ENCODE measurements at regions not wholly inside any gene's neighbourhood (a gene's known extent, or its start where the extent isn't known, plus 50 kb on each side); places are given as distances from the start of the nearest gene placed in this dataset.

GRCh38 chr7:85324145-85324799, 137.4 kb upstream of the SEMA3D start:
- H3K4me1 Mint-ChIP-seq (ENCODE audit: low read depth, unreplicated experiment) = peaks cover 6% of the 10 kb centered on the region
- no peaks in the 10 kb centered on the region for H3K4me1 ChIP-seq
- BruUV-seq (replicated peaks) = no TSS peak
- no peak for DNase-seq
- no peaks in the 10 kb centered on the region for H3K9me3 Mint-ChIP-seq (ENCODE audit: unreplicated experiment)
- no peak for TF ChIP-seq CTCF (IDR thresholded peaks at IDR 0.05; ENCODE audit: insufficient read depth in 1 of 2, low read depth in 1 of 2, low read length in 1 of 2, severe bottlenecking in 1 of 2, unreplicated experiment in 1 of 2)
- no peaks in the 10 kb centered on the region for H3K27me3 Mint-ChIP-seq (ENCODE audit: insufficient read depth, unreplicated experiment)
- no peaks in the 10 kb centered on the region; the same call in 1 of the 2 replicates for H3K9me3 ChIP-seq
- H3K4me3 ChIP-seq (ENCODE audit: low read depth, low read length) = no peak overlapping the region
- no peaks in the 10 kb centered on the region for H3K36me3 Mint-ChIP-seq (ENCODE audit: insufficient read depth, unreplicated experiment)
- H3K27me3 ChIP-seq (replicated peaks; ENCODE audit: control insufficient read depth, insufficient read depth, low read length) = no peaks in the 10 kb centered on the region
- intact Hi-C loops (cut with micrococcal nuclease; ENCODE audit: unreplicated experiment) = loop anchor here (10.0 kb wide), 1 partner anchor 279 kb away; no protein-coding TSS in a partner anchor
- H3K4me3 Mint-ChIP-seq (ENCODE audit: unreplicated experiment) = no peak overlapping the region
- no peaks in the 10 kb centered on the region for H3K36me3 ChIP-seq (ENCODE audit: control insufficient read depth, insufficient read depth, low read length)
- CTCF ChIA-PET = no interaction called here
- no peak overlapping the region for H3K27ac Mint-ChIP-seq (ENCODE audit: unreplicated experiment)
- POLR2A ChIA-PET = no interaction called here

- H3K4me1 Mint-ChIP-seq (ENCODE audit: low read depth, unreplicated experiment) = peaks cover 6% of the 10 kb centered on the region
- no peaks in the 10 kb centered on the region for H3K36me3 Mint-ChIP-seq (ENCODE audit: insufficient read depth, unreplicated experiment)
- Histone ChIP-seq H3K9me3 (no peaks in the 10 kb centered on the region), H3K27me3 (replicated peaks; ENCODE audit: control insufficient read depth, insufficient read depth, low read length) (no peaks in the 10 kb centered on the region), H3K4me1 (no peaks in the 10 kb centered on the region), H3K36me3 (ENCODE audit: control insufficient read depth, insufficient read depth, low read length) (no peaks in the 10 kb centered on the region), H3K4me3 (ENCODE audit: low read depth, low read length) (no peak overlapping the region)
- intact Hi-C loops (cut with micrococcal nuclease; ENCODE audit: unreplicated experiment) = loop anchor here (10.0 kb wide), 1 partner anchor 277 kb away; no protein-coding TSS in a partner anchor
- no TSS peak for BruUV-seq (replicated peaks)
- no peak overlapping the region for H3K4me3 Mint-ChIP-seq (ENCODE audit: unreplicated experiment)
- no peaks in the 10 kb centered on the region for H3K9me3 Mint-ChIP-seq (ENCODE audit: unreplicated experiment)
- H3K27ac Mint-ChIP-seq (ENCODE audit: unreplicated experiment) = no peak overlapping the region
- ChIA-PET CTCF (no interaction called here), POLR2A (no interaction called here)
- DNase-seq = no peak
- no peaks in the 10 kb centered on the region for H3K27me3 Mint-ChIP-seq (ENCODE audit: insufficient read depth, unreplicated experiment)
- TF ChIP-seq CTCF (IDR thresholded peaks at IDR 0.05; ENCODE audit: insufficient read depth in 1 of 2, low read depth in 1 of 2, low read length in 1 of 2, severe bottlenecking in 1 of 2, unreplicated experiment in 1 of 2) = no peak
These were observed 135.4 kb upstream of the SEMA3D start for GRCh38 chr7:85322252-85322651.

- H3K36me3 Mint-ChIP-seq (ENCODE audit: insufficient read depth, unreplicated experiment) = no peaks in the 10 kb centered on the region
- Histone ChIP-seq H3K4me1 (no peaks in the 10 kb centered on the region), H3K9me3 (no peaks in the 10 kb centered on the region), H3K36me3 (ENCODE audit: control insufficient read depth, insufficient read depth, low read length) (no peaks in the 10 kb centered on the region), H3K27me3 (replicated peaks; ENCODE audit: control insufficient read depth, insufficient read depth, low read length) (no peaks in the 10 kb centered on the region), H3K4me3 (ENCODE audit: low read depth, low read length) (no peak overlapping the region)
- DNase-seq = no peak
- no peaks in the 10 kb centered on the region for H3K27me3 Mint-ChIP-seq (ENCODE audit: insufficient read depth, unreplicated experiment)
- CTCF ChIA-PET = no interaction called here
- POLR2A ChIA-PET = no interaction called here
- H3K4me3 Mint-ChIP-seq (ENCODE audit: unreplicated experiment) = no peak overlapping the region
- H3K27ac Mint-ChIP-seq (ENCODE audit: unreplicated experiment) = no peak overlapping the region
- intact Hi-C loops (cut with micrococcal nuclease; ENCODE audit: unreplicated experiment) = loop anchor here (10.0 kb wide), 1 partner anchor 276 kb away; no protein-coding TSS in a partner anchor
- peaks cover 6% of the 10 kb centered on the region for H3K4me1 Mint-ChIP-seq (ENCODE audit: low read depth, unreplicated experiment)
- BruUV-seq (replicated peaks) = no TSS peak
- no peaks in the 10 kb centered on the region for H3K9me3 Mint-ChIP-seq (ENCODE audit: unreplicated experiment)
- TF ChIP-seq CTCF (IDR thresholded peaks at IDR 0.05; ENCODE audit: insufficient read depth in 1 of 2, low read depth in 1 of 2, low read length in 1 of 2, severe bottlenecking in 1 of 2, unreplicated experiment in 1 of 2) = no peak
These were observed 134.0 kb upstream of the SEMA3D start for GRCh38 chr7:85320699-85321476.

Measured in Caco-2 (cell line).